HG03354 (cell line): ENCODE measurements at regions not wholly inside any gene's neighbourhood (a gene's known extent, or its start where the extent isn't known, plus 50 kb on each side); places are given as distances from the start of the nearest gene placed in this dataset.
"Not testable (repeated sequence)": the region's sequence is repeated elsewhere in the genome, so short reads cannot be mapped to it uniquely, and the experiment has no call there.

ENCODE experiments used
- ATAC-seq: cut with Tn5 transposase; IDR thresholded peaks from one replicate; pipeline ENCODE4 v1.9.1; 2021; ENCODE audit warnings: mild to moderate bottlenecking; ENCODE audit not compliant: unreplicated experiment, poor library complexity, severe bottlenecking

DNA sequence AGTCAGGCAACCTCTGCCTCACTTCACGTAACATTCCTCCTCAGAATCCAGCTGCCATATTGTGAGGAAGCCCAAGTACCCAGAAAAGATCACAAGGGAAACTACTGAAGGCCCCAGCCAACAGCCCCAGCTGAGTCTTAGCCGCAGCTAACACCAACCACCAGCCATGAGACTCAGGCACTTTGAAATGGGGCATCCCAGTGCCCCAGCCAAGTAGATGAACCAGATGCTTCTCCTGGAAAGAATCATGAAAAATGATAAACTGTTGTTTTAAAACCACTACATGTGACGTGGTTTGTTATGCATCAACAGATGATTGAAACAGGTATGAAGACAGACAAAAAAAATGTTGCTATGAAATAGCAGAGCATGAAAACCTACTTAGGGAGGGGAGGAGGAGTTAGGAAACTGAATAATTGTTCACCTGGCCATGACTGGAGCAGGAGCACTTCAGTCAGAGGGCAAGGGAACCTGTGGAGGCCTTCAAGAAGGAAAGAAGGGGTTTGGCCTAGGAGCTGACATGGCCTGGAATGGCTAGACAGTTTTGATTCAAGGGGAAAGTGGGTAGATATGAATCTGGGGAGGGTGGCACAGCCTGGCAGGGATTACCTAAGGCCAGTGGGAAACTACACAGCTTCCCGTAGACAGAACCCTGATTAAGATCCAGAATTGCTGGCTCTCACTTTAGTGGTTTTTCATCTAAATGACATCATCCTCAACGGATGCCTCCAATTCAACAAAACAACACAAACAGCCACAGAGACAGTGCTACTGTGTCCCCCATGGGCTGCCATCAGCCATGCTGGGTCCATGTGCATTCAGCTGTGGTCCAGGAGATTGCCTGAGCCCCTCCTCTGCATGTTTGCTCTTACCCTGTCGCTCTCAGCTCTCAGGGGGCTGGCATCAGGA, 211.6 kb downstream of the SYK start:
- ATAC-seq, result no peak

- no peak for ATAC-seq
Observed at GRCh38 chr9:91017245-91017644, 215.6 kb downstream of the SYK start.

DNA sequence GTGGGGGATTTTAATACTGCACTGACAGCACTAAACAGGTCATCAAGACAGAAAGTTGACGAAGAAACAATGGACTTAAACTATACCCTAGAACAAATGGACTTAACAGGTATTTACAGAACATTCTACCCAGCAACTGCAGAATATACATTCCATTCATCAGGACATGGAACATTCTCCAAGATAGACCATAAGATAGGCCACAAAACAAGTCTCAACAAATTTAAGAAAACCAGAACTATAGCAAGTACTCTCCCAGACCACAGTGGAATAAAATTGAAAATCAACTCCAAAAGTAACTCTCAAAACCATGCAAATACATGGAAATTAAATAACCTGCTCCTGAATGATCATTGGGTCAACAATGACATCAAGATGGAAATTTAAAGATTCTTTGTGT, 218.3 kb downstream of the SYK start:
- ATAC-seq, result not testable (repeated sequence)

DNA sequence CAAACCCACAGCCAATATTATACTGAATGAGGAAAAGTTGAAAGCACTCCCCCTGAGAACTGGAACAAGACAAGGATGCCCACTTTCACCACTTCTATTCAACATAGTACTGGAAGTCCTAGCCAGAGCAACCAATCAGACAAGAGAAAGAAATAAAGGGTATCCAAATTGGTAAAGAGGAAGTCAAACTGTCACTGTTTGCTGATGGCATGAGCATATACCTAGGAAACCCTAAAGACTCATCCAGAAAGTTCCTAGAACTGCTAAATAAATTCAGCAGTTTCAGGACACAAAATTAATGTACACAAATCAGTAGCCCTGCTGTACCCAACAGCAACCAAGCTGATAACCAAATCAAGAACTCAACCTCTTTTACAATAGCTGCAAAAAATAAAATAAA, 220.0 kb downstream of the SYK start:
- not testable (repeated sequence) for ATAC-seq

DNA sequence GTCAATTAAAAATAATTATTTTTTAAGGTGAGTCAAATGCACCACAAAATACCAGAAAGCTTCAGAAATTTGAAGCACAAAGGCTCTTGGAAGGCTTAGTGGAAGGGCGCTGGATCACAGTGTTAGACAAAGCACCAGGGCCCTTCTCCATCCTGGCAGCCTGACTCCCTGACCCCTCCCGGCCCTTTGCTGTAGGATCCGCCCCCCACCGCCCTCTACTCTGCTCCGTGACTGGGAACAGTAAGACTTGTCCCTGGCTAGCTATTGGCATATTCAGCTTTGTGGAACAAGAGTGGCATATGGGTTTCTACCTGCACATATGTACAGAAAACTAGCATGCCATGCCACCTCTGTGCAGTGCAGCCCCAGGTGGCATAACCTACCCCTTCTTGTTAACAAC, 222.1 kb downstream of the SYK start:
- no peak for ATAC-seq

GRCh38 chr9:91024841-91025240, 223.2 kb downstream of the SYK start:
- no peak for ATAC-seq

DNA sequence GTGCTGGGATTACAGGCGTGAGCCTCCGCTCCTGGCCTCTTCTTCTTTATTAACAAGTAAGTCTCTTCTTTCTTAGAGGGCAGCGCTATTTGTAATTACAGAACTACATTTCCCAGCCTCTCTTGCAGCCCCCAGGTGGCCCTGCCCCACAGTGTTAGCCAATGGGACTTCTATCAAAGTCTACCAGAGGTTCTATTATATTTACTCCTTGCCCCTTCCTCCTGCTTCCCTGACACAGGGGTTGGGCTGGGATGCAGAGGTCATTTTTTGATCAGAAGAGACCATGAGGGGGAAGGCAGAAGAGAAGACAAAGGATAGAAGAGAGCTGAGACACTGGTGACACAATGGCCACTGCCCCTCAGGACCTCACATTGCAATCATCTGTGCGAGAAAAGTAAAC, 224.2 kb downstream of the SYK start:
- no peak for ATAC-seq

GRCh38 chr9:91026266-91026665, 224.6 kb downstream of the SYK start:
- no peak for ATAC-seq

GRCh38 chr9:91027005-91027404, 225.4 kb downstream of the SYK start:
- no peak for ATAC-seq

GRCh38 chr9:91028166-91028827, 226.7 kb downstream of the SYK start:
- ATAC-seq, result no peak

DNA sequence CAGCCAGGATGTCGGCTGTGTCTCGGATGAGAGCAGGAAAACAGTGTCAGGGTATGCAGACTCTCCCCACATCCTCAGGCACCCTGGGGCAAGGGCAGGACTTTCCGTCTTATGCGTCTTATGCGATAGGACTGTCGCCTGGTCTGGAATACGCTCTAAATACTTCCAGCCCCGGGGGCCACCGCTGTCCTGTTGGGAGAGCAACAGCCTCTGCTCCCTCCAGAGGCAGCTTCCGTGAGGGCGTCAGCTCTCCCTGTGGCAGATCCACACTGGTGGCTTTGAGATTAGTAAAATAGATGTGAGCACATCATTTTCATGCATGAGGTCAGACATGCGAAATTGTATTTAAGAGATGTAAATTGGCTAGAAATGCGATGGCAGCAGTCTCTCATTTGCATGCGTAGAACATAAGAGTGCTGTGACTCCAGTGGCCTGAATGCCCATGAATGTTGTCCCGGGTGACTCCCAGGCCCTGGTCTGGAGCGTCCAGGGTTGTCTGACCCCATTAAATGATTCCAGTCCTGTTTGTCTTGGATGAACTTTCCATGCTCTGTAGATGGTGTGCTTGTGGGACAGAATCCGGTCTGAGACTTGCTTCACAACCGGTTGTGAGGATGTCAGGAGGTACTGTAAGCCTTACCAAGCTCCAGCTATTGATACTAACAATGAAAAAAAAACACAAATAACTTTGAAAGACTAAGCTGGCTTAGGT, 228.2 kb downstream of the SYK start:
- no peak for ATAC-seq

DNA sequence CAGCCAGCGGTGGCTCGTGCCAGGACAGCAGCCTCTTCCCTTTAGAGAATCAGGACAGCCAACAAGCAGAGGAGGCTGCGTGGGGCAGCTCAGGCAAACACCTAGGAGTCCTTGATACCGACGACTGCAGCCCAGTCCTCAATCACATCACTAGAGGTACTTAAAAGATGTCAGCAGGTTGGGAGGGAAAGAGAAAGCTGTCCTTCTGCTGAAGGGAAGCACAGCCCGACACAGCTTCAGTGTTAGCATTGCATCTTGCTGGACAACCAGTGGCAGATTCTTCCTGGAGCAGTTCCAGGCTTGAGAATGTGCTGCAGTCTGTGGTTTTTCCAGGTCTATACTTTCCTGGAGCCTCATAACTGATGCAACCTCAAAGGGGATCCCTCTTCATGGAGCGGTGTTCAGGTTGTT, 230.5 kb downstream of the SYK start:
- no peak for ATAC-seq

DNA sequence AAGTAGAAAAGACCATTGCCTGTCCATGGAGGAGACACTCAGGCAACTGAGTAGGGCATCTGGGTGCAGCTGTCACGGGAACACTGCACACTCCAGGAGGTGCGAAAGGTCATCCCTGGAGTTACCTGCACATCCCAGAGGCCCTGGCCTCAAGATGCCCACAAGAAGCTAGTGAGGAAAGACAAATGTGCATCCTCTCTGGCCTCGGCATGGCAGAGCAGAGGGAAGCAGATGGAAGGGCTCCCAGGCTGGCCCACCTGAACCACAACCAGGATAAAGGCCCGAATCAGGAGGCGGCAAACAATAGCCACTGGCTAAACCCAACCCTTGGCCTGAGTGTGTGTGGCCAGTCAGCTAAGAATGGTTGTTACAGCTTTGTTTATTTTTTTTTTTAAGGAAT, 231.7 kb downstream of the SYK start:
- no peak for ATAC-seq

DNA sequence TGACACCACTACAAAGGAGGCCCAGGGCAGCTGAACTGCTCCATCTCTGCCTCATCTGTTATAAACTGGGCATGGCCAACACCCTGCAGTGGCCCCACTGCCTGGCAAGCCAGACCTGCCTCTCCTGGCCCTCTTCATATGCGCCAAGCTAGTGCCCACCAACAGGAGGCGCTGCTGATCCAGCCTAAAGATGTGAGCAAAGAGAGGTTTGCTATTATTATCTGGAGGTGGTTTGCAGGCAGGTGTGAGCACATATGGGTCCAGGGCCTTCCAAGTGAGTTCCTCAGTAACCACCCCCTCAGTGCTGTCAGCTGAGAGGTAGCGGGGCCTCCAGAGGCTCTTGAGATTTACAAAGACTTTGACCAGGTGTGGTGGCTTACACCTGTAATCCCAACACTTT, 232.2 kb downstream of the SYK start:
- no peak for ATAC-seq

DNA sequence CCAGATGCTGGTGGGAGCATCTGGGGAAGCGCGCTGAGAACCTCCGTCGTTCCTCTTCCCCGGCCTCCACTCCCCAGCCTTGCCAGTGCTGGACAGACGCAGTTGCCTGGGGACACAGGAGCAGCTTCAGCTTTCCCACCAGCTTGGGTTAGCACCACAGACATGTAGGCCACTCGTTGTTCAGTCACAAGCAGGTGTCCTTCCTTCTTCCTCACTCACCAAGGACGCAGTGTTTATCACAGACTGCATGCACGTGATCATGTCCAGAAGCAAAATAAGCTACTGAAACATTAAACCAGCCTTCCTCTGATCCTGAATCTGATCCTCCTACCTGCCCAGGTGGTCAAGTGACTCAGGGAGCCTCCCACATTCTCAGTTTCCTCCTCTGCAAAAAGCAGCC, 232.9 kb downstream of the SYK start:
- no peak for ATAC-seq

DNA sequence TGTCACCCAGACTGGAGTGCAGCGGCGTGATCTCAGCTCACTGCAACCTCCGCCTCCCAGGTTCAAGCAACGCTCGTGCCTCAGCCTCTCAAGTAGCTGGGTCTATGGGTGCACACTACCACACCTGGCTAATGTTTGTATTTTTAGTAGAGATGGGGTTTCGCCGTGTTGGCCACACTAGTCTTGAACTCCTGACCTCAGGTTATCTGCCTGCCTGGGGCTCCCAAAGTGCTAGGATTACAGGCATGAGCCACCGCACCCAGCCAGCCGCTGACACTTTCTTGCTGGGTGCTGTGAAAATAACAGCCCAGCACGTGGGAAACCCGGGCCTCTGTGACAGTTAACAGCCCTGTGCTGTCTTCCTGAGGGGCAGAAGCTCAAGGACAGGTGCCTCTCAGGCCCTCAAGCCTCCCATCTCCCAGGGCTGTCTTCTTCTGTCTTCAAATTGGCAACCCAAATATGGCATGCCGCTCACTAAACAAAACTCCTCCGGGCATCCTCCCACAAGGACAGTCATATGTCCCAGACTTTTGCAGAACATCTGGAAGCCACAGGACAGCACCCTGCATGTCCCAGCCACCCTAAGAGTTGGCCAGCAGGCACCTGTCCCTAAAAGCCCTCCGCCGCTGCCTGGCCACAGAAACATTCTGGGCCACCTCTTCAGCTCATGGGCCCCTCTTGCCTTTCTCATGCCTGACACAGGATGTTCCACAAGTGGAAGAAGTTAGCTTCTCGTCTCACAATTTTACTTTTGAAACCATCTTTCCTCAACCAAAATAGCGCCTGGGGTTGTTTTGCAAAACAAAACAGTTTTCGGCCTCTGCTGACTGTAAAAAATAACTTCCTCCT, 233.6 kb downstream of the SYK start:
- no peak for ATAC-seq

DNA sequence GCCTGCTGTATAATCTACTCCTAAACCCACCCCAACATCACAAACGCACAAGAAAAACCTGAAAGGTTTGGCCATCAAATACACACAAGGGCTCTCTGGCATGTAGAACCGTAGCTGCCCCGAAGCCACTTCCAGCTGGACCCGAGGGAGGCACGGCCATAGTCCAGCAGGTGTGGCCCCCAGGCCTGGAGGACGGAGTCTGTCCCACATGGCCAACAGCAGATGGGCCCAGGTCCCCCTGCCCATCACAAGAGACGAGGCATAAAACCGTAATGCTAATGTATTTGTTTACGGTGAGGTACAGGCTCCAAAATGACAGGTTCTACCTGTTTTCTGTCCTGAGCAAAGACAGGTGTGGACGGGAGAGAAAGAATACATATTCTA, 234.2 kb downstream of the SYK start:
- ATAC-seq, result no peak

- ATAC-seq, result no peak
Observed at GRCh38 chr9:91036356-91036755, 234.7 kb downstream of the SYK start.

GRCh38 chr9:91036826-91037510, 235.3 kb downstream of the SYK start:
- peak; percentile 58 for ATAC-seq
